ENCODE measurements at regions not wholly inside any gene's neighbourhood (a gene's known extent, or its start where the extent isn't known, plus 50 kb on each side); places are given as distances from the start of the nearest gene placed in this dataset.

- no peak for TF ChIP-seq CTCF (IDR thresholded peaks at IDR 0.05)
- no peak for TF ChIP-seq POLR2A (IDR thresholded peaks at IDR 0.05)
- no peak for TF ChIP-seq POLR2AphosphoS5 (IDR thresholded peaks at IDR 0.05)
- no peak for TF ChIP-seq EP300 (IDR thresholded peaks at IDR 0.05)
These were observed 348.6 kb downstream of the MN1 start for GRCh38 chr22:27452922-27453321.

Measured in suprapubic skin (tissue), 4 donors.